LNCaP clone FGC (cell line): ENCODE measurements at regions not wholly inside any gene's neighbourhood (a gene's known extent, or its start where the extent isn't known, plus 50 kb on each side); places are given as distances from the start of the nearest gene placed in this dataset.
A peak's percentile ranks its signal among the peaks of the same experiment; 100 is the strongest.
"Not testable (repeated sequence)": the region's sequence is repeated elsewhere in the genome, so short reads cannot be mapped to it uniquely, and the experiment has no call there.

Source experiments
- DNase-seq: peaks from one replicate; pipeline ENCODE4 v3.0.0-alpha.2; 2011; ENCODE audit warnings: low read depth
- H3K4me3 ChIP-seq: 2 replicates; pipeline ENCODE4 v1.5.1; 2011; ENCODE audit warnings: mild to moderate bottlenecking, low read depth, low read length, control low read depth
- TF ChIP-seq, protein P1 (sequence below): IDR thresholded peaks from 2 replicates; pipeline ENCODE4 v1.5.1; 2012; ENCODE audit warnings: mild to moderate bottlenecking; ENCODE audit not compliant: control insufficient read depth, insufficient read depth; ENCODE audit errors: extremely low read depth

GRCh38 chr17:64779376-64780095 is 117.4 kb upstream of the SMURF2 start:
- no peak overlapping the region for H3K4me3 ChIP-seq
- TF ChIP-seq, protein P1, sequence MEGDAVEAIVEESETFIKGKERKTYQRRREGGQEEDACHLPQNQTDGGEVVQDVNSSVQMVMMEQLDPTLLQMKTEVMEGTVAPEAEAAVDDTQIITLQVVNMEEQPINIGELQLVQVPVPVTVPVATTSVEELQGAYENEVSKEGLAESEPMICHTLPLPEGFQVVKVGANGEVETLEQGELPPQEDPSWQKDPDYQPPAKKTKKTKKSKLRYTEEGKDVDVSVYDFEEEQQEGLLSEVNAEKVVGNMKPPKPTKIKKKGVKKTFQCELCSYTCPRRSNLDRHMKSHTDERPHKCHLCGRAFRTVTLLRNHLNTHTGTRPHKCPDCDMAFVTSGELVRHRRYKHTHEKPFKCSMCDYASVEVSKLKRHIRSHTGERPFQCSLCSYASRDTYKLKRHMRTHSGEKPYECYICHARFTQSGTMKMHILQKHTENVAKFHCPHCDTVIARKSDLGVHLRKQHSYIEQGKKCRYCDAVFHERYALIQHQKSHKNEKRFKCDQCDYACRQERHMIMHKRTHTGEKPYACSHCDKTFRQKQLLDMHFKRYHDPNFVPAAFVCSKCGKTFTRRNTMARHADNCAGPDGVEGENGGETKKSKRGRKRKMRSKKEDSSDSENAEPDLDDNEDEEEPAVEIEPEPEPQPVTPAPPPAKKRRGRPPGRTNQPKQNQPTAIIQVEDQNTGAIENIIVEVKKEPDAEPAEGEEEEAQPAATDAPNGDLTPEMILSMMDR: no peak
- DNase-seq: no peak

DNA sequence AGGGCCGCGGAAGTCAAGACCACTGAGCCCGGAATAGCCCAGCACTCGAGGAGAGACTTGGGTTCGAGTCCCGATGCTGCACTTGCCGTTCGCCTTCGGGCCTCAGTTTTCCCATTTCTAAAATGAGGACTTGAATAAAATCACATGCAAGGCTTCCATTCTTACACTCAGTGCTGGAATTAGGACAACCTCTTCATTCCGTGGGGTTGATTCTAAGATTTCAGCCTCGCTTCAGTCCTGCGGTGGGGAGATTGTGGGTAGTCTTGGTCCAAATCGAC is 116.9 kb upstream of the SMURF2 start:
- DNase-seq, H3K4me3 ChIP-seq: not testable (repeated sequence)

- TF ChIP-seq, protein P1: no peak
- no peak overlapping the region for H3K4me3 ChIP-seq
- no peak for DNase-seq
These were observed 116.4 kb upstream of the SMURF2 start for GRCh38 chr17:64778240-64779097.

DNA sequence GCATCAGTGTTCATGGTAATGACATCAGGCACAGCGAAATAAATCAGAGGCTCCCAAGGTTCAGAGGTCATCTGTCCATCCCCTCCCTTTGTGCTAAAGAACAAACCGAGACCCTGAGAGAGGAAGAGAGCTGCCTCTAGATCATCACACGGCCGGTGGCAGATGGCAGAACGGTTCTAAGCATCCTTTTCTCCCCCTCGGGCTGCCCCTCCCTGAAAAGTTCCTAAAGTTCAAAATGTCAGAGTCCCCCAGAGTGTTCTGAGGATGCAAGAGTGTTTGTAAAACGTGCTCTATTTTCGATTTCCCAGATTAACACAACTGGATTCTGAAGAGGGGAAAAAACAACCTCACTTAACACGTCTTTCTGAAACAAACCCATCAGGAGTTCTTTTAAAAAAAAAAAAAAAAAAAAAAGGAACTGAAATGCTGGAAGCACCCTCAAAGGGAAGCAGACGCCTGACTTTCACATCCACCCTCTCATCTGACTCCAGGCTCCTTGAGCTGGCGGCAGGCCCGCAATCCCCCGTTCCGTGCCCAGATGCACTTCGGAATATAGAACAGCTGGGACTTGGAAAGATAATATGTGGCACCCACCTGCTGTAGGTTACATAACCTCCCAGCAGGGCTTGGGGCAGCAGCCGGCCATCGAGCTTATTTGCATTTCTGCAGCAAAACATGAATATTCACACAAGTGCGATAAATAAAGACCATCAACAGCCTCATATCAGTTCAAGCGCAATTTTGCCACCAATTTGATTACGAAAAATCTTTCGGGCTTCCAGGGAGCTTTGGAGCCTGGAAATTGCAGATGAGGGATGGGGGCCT is 115.5 kb upstream of the SMURF2 start:
- no peak overlapping the region for H3K4me3 ChIP-seq
- TF ChIP-seq, protein P1: no peak
- no peak for DNase-seq

DNA sequence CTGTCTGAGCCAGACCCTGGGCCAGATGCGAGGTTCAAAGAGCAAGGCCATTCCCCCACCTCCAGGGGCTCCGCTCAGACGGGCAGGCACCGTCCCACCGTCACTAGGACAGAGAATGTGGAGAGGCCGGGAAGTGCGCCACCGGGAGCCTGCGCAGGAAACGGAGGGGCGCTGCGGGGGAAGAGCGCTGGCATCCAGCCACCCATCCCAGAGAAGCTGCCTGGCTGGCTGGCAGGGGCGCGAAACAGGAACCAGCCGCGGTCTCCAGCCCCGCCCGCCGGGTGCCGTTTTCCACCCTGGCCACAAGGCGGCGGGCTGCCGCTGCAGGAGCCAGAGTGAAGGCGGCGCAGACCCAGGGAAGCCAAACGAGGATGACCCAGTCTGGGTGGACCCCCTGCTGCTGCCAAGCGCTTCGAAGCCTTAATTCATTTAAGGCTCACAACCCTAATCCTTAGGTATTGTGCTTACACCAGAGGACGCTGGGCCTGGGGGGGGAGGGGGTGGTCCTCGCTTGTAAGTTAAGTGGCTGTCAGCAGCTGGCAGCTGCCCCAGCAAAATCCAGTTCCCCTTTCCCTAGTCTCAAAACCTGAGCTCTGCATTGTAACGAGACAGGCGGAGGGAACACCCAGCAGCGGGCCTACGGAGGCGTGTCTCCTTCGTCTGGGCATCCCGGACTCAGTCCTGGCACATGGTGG is 114.8 kb upstream of the SMURF2 start:
- DNase-seq: not testable (repeated sequence)
- 0 out of 2 replicates have a peak overlapping the region, but pooled peaks have one; percentile 15 for H3K4me3 ChIP-seq
- TF ChIP-seq, protein P1: peak; percentile 95

DNA sequence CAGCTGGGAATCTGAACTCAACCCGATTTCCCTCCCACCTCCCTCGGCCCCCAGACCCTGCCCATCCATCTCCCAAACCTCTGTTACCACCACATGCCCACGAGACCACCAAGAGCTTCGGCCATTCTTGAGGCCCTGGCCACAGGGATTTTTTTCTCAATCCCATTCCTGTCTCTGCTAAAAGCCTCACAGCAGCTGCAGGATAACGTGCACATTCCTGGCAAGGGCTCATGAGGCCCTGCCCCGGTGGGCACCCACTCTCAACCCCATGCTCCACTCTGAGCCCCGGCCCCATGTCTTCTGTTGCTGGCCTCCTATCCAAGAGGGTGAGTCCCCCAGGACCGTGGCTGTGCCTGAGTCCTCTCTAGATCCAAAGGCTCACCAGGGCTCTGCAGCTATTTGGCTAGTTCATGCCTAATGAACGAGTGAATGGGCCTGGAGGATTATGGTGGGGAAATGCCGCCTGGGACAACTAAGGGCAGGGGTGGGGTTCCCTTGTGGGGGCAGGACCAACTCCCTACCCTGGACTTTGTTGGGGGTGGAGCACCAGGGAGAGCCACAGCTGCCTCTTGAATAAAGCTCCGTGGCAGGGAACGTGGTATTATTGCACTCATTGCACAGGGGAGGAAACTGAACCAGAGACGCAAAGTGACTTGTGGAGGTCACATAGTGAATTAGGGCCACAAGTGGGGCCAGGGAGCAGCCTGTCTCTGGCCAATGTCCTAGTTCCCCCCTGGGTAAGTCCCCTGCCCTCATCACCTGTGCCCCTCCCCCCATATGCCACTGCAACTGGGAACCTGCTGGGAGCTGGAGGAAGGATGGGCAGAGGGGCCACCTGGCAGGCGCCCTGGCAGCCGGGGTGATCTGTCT is 113.8 kb upstream of the SMURF2 start:
- DNase-seq: no peak
- TF ChIP-seq, protein P1: no peak

More for the DNA sequence above, 113.8 kb upstream of the SMURF2 start:
- no peak overlapping the region for H3K4me3 ChIP-seq
